Fibroblast of villous mesenchyme (primary cell): ENCODE measurements at regions not wholly inside any gene's neighbourhood (a gene's known extent, or its start where the extent isn't known, plus 50 kb on each side); places are given as distances from the start of the nearest gene placed in this dataset.

Experiments used
- DNase-seq: peaks from one replicate; pipeline ENCODE4 v3.0.0-alpha.2; 2010; ENCODE audit warnings: low read depth
- H3K4me3 ChIP-seq: 2 replicates; pipeline ENCODE4 v1.5.1; 2011; ENCODE audit warnings: low read depth, mild to moderate bottlenecking, low read length
- TF ChIP-seq, protein P1 (sequence below): IDR thresholded peaks from 2 replicates; pipeline ENCODE4 v1.5.1; 2012; ENCODE audit warnings: low read depth, mild to moderate bottlenecking, low read length; ENCODE audit not compliant: insufficient read depth

DNA sequence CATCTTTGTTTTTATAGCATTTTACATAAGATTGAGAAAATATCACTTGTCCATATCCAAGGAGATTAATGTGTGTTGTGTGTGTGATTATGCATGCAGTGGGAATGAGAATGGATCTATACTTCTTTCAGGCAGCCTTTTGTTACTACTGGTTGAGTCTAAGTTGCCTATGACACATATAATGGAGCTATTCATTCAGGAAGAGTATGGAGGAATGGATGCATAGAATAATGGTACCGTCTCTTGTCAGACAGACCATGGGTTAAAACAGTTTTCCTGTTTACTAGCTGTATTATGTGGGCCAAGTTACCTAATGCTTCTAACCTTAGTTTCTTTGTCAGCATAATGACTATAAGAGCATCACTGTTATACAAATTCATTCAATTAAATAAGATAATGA is 155.4 kb upstream of the KYNU start:
- no peak overlapping the region for H3K4me3 ChIP-seq
- no peak for DNase-seq
- TF ChIP-seq, protein P1, sequence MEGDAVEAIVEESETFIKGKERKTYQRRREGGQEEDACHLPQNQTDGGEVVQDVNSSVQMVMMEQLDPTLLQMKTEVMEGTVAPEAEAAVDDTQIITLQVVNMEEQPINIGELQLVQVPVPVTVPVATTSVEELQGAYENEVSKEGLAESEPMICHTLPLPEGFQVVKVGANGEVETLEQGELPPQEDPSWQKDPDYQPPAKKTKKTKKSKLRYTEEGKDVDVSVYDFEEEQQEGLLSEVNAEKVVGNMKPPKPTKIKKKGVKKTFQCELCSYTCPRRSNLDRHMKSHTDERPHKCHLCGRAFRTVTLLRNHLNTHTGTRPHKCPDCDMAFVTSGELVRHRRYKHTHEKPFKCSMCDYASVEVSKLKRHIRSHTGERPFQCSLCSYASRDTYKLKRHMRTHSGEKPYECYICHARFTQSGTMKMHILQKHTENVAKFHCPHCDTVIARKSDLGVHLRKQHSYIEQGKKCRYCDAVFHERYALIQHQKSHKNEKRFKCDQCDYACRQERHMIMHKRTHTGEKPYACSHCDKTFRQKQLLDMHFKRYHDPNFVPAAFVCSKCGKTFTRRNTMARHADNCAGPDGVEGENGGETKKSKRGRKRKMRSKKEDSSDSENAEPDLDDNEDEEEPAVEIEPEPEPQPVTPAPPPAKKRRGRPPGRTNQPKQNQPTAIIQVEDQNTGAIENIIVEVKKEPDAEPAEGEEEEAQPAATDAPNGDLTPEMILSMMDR, result no peak

DNA sequence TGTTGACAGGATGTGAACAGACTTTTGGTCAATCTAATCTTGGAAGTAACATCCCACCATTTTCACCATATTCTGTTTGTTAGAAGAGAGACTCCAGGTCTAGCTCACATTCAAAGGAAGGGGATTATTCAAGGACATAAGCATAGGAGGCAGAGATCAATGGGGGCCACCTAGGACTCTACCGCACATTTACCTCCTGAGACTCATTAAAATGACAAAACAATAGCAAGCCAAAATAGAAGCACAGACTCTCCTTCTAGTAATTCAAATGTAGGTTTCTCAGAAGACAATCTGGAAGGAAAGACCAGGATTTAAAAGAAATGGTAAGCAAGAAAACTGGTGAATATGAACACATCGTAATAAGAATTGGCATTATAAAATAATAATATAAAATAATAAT is 156.4 kb upstream of the KYNU start:
- TF ChIP-seq, protein P1, result no peak
- H3K4me3 ChIP-seq, result no peak overlapping the region
- DNase-seq, result no peak

DNA sequence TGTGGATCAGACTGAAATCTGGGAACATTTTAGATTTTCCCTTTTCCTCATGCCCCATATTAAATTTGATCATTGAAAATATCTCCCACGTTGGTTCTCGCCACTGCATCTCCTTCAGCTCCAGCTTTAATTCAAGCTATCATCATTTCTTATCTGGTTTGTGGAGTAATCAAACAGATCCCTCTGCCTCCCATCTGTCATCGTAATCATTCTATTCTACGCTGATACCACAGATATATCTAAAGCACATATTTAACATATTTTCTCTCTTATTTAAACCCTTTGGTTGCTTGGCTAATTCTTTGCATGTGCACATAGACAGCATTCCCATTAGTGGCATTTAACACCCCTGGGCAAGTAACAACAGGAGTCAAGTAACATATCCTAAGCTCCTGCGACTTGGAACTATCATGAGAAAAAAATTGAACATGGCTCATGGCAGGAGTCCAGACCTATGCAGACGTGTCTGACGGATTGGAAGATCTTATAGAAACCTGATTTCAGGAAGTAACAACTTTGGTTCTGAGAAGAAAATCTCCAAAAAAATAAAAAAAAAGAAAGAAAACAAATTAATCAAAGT is 158.8 kb upstream of the KYNU start:
- TF ChIP-seq, protein P1, result no peak
- no peak overlapping the region for H3K4me3 ChIP-seq
- no peak for DNase-seq

DNA sequence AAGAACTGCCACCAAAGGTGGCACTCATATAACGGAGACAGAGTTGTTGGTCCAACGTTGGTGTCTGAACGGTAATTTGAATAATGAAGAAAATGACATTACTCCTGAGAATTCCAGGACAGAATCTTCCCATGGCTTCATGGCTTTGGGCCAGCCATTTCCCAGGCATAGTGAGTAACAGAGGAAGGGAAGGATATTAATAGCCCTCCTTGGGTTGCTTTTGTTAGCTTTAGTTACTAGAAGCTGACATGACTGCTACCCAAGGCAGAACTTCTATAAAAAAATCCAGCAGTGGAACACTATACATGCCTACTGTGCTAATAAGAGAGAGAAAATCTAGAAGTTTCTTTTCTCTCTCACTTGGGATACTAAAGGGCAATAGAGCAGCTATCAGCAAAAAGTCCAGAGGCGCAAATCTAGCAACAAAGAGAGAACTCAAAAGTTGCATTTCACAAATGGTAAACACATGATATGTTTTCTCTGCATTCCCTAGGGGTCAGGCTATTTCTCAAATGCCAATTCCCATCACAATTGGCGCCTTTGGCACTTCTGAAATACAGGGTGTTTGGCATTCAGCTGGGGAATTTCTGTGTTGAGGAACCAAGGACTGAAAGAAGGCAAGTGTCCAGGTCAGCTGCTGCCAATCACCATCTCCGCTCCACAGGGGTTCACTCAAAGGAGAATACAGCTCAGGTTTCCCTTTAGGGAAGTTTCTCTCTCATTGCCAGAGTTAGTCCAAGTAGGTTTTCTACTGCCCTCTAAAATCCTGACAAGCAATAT is 160.8 kb upstream of the KYNU start:
- TF ChIP-seq, protein P1, result no peak
- peak; percentile 26 for DNase-seq
- H3K4me3 ChIP-seq, result no peak overlapping the region

DNA sequence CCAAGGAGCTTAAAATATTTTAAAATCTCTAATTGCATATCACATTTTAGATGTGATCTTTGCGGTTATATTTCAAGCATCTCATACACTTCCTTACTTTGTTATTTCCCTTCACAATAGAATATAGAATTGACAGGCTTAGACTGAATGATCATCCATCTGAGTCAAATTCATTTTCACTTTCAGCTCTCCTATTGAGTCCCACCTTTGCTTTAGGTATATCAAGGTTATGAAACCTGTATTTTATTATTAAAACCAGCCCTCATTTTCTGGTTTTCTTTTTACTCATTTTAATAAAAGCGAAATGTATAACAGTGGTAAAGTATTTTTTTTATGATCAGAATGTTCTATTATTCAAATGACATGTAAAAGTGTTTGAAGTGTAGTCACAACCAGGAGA is 162.9 kb upstream of the KYNU start:
- no peak for DNase-seq
- TF ChIP-seq, protein P1, result no peak
- H3K4me3 ChIP-seq, result no peak overlapping the region

DNA sequence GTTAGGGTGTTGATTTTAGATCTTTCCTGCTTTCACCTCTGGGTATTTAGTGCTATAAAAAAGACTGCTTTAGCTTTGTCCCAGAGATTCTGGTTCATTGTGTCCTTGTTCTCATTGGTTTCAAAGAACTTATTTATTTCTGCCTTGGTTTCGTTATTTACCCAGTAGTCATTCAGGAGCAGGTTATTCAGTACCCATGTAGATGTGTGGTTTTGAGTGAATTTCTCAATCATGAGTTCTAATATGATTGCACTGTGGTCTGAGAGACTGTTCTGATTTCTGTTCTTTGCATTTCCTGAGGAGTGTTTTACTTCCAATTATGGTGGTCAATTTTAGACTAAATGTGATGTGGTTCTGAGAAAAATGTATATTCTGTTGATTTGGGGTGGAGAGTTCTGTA is 167.1 kb upstream of the KYNU start:
- no peak overlapping the region for H3K4me3 ChIP-seq
- DNase-seq, result no peak
- TF ChIP-seq, protein P1, result no peak
